ENCODE measurements at regions not wholly inside any gene's neighbourhood (a gene's known extent, or its start where the extent isn't known, plus 50 kb on each side); places are given as distances from the start of the nearest gene placed in this dataset.

- Histone ChIP-seq H3K4me3 (ENCODE audit: low read depth in 1 of 2, low read length in 2 of 2) (no peak overlapping the region), H3K27me3 (ENCODE audit: control insufficient read depth in 1 of 2, insufficient read depth in 2 of 2, low read length in 2 of 2) (peaks cover 2 to 6% of the 10 kb centered on the region in 2 donors), H3K4me1 (ENCODE audit: control insufficient read depth in 1 of 2, insufficient read depth in 2 of 2, low read length in 2 of 2) (no peaks in the 10 kb centered on the region), H3K36me3 (ENCODE audit: control insufficient read depth in 1 of 2, insufficient read depth in 2 of 2, low read length in 2 of 2) (no peaks in the 10 kb centered on the region), H3K9ac (ENCODE audit: low read depth in 1 of 2, low read length in 2 of 2) (no peak overlapping the region), H3K9me3 (ENCODE audit: control insufficient read depth in 1 of 2, low read length in 2 of 2) (no peaks in the 10 kb centered on the region), H3K27ac (ENCODE audit: low read depth, low read length) (no peak overlapping the region)
Observed at GRCh38 chr2:45190481-45190942, 181.3 kb upstream of the SIX2 start.

GRCh38 chr2:45184606-45185005, 175.4 kb upstream of the SIX2 start:
- Histone ChIP-seq H3K27ac (ENCODE audit: low read depth, low read length) (no peak overlapping the region), H3K9ac (ENCODE audit: low read depth in 1 of 2, low read length in 2 of 2) (no peak overlapping the region), H3K4me3 (ENCODE audit: low read depth in 1 of 2, low read length in 2 of 2) (no peak overlapping the region), H3K4me1 (ENCODE audit: control insufficient read depth in 1 of 2, insufficient read depth in 2 of 2, low read length in 2 of 2) (no peaks in the 10 kb centered on the region), H3K27me3 (ENCODE audit: control insufficient read depth in 1 of 2, insufficient read depth in 2 of 2, low read length in 2 of 2) (peaks cover 3 to 4% of the 10 kb centered on the region in 2 donors), H3K9me3 (ENCODE audit: control insufficient read depth in 1 of 2, low read length in 2 of 2) (no peaks in the 10 kb centered on the region), H3K36me3 (ENCODE audit: control insufficient read depth in 1 of 2, insufficient read depth in 2 of 2, low read length in 2 of 2) (no peaks in the 10 kb centered on the region)

- Histone ChIP-seq H3K9me3 (ENCODE audit: control insufficient read depth in 1 of 2, low read length in 2 of 2) (no peaks in the 10 kb centered on the region), H3K27me3 (ENCODE audit: control insufficient read depth in 1 of 2, insufficient read depth in 2 of 2, low read length in 2 of 2) (peaks cover 3 to 4% of the 10 kb centered on the region in 2 donors), H3K27ac (ENCODE audit: low read depth, low read length) (no peak overlapping the region), H3K4me1 (ENCODE audit: control insufficient read depth in 1 of 2, insufficient read depth in 2 of 2, low read length in 2 of 2) (no peaks in the 10 kb centered on the region), H3K9ac (ENCODE audit: low read depth in 1 of 2, low read length in 2 of 2) (no peak overlapping the region), H3K36me3 (ENCODE audit: control insufficient read depth in 1 of 2, insufficient read depth in 2 of 2, low read length in 2 of 2) (no peaks in the 10 kb centered on the region), H3K4me3 (ENCODE audit: low read depth in 1 of 2, low read length in 2 of 2) (no peak overlapping the region)
Observed at GRCh38 chr2:45182667-45183295, 173.5 kb upstream of the SIX2 start.

GRCh38 chr2:45180779-45181178, 171.5 kb upstream of the SIX2 start:
- no peak overlapping the region for H3K4me3 ChIP-seq (ENCODE audit: low read depth in 1 of 2, low read length in 2 of 2)
- H3K9me3 ChIP-seq (ENCODE audit: control insufficient read depth in 1 of 2, low read length in 2 of 2): no peaks in the 10 kb centered on the region
- H3K9ac ChIP-seq (ENCODE audit: low read depth in 1 of 2, low read length in 2 of 2): no peak overlapping the region
- no peaks in the 10 kb centered on the region for H3K4me1 ChIP-seq (ENCODE audit: control insufficient read depth in 1 of 2, insufficient read depth in 2 of 2, low read length in 2 of 2)
- H3K36me3 ChIP-seq (ENCODE audit: control insufficient read depth in 1 of 2, insufficient read depth in 2 of 2, low read length in 2 of 2): no peaks in the 10 kb centered on the region
- H3K27ac ChIP-seq (ENCODE audit: low read depth, low read length): no peak overlapping the region
- H3K27me3 ChIP-seq (ENCODE audit: control insufficient read depth in 1 of 2, insufficient read depth in 2 of 2, low read length in 2 of 2): peaks cover 4 to 7% of the 10 kb centered on the region in 2 donors

GRCh38 chr2:45180033-45180746, 170.9 kb upstream of the SIX2 start:
- Histone ChIP-seq H3K27me3 (ENCODE audit: control insufficient read depth in 1 of 2, insufficient read depth in 2 of 2, low read length in 2 of 2) (peaks cover 5 to 7% of the 10 kb centered on the region in 2 donors), H3K27ac (ENCODE audit: low read depth, low read length) (no peak overlapping the region), H3K4me1 (ENCODE audit: control insufficient read depth in 1 of 2, insufficient read depth in 2 of 2, low read length in 2 of 2) (no peaks in the 10 kb centered on the region), H3K36me3 (ENCODE audit: control insufficient read depth in 1 of 2, insufficient read depth in 2 of 2, low read length in 2 of 2) (no peaks in the 10 kb centered on the region), H3K4me3 (ENCODE audit: low read depth in 1 of 2, low read length in 2 of 2) (no peak overlapping the region), H3K9ac (ENCODE audit: low read depth in 1 of 2, low read length in 2 of 2) (no peak overlapping the region), H3K9me3 (ENCODE audit: control insufficient read depth in 1 of 2, low read length in 2 of 2) (no peaks in the 10 kb centered on the region)

- no peak overlapping the region for H3K27ac ChIP-seq (ENCODE audit: low read depth, low read length)
- no peak overlapping the region for H3K4me3 ChIP-seq (ENCODE audit: low read depth in 1 of 2, low read length in 2 of 2)
- no peaks in the 10 kb centered on the region for H3K9me3 ChIP-seq (ENCODE audit: control insufficient read depth in 1 of 2, low read length in 2 of 2)
- H3K9ac ChIP-seq (ENCODE audit: low read depth in 1 of 2, low read length in 2 of 2): no peak overlapping the region
- H3K36me3 ChIP-seq (ENCODE audit: control insufficient read depth in 1 of 2, insufficient read depth in 2 of 2, low read length in 2 of 2): no peaks in the 10 kb centered on the region
- H3K27me3 ChIP-seq (ENCODE audit: control insufficient read depth in 1 of 2, insufficient read depth in 2 of 2, low read length in 2 of 2): peaks cover 7 to 10% of the 10 kb centered on the region in 2 donors
- no peaks in the 10 kb centered on the region for H3K4me1 ChIP-seq (ENCODE audit: control insufficient read depth in 1 of 2, insufficient read depth in 2 of 2, low read length in 2 of 2)
Observed at GRCh38 chr2:45178854-45179253, 169.6 kb upstream of the SIX2 start.

- Histone ChIP-seq H3K4me1 (ENCODE audit: control insufficient read depth in 1 of 2, insufficient read depth in 2 of 2, low read length in 2 of 2) (no peaks in the 10 kb centered on the region), H3K36me3 (ENCODE audit: control insufficient read depth in 1 of 2, insufficient read depth in 2 of 2, low read length in 2 of 2) (no peaks in the 10 kb centered on the region), H3K9ac (ENCODE audit: low read depth in 1 of 2, low read length in 2 of 2) (no peak overlapping the region), H3K4me3 (ENCODE audit: low read depth in 1 of 2, low read length in 2 of 2) (no peak overlapping the region), H3K27me3 (ENCODE audit: control insufficient read depth in 1 of 2, insufficient read depth in 2 of 2, low read length in 2 of 2) (peaks cover 7 to 15% of the 10 kb centered on the region in 2 donors), H3K27ac (ENCODE audit: low read depth, low read length) (no peak overlapping the region), H3K9me3 (ENCODE audit: control insufficient read depth in 1 of 2, low read length in 2 of 2) (no peaks in the 10 kb centered on the region)
Observed at GRCh38 chr2:45178359-45178758, 169.1 kb upstream of the SIX2 start.

GRCh38 chr2:45177870-45178269, 168.6 kb upstream of the SIX2 start:
- Histone ChIP-seq H3K27ac (ENCODE audit: low read depth, low read length) (no peak overlapping the region), H3K9me3 (ENCODE audit: control insufficient read depth in 1 of 2, low read length in 2 of 2) (no peaks in the 10 kb centered on the region), H3K36me3 (ENCODE audit: control insufficient read depth in 1 of 2, insufficient read depth in 2 of 2, low read length in 2 of 2) (no peaks in the 10 kb centered on the region), H3K27me3 (ENCODE audit: control insufficient read depth in 1 of 2, insufficient read depth in 2 of 2, low read length in 2 of 2) (peaks cover 7 to 15% of the 10 kb centered on the region in 2 donors), H3K4me3 (ENCODE audit: low read depth in 1 of 2, low read length in 2 of 2) (no peak overlapping the region), H3K9ac (ENCODE audit: low read depth in 1 of 2, low read length in 2 of 2) (no peak overlapping the region), H3K4me1 (ENCODE audit: control insufficient read depth in 1 of 2, insufficient read depth in 2 of 2, low read length in 2 of 2) (no peaks in the 10 kb centered on the region)

GRCh38 chr2:45176390-45176789, 167.1 kb upstream of the SIX2 start:
- H3K9ac ChIP-seq (ENCODE audit: low read depth in 1 of 2, low read length in 2 of 2): no peak overlapping the region
- H3K27me3 ChIP-seq (ENCODE audit: control insufficient read depth in 1 of 2, insufficient read depth in 2 of 2, low read length in 2 of 2): peaks cover 15 to 21% of the 10 kb centered on the region in 2 donors
- H3K27ac ChIP-seq (ENCODE audit: low read depth, low read length): no peak overlapping the region
- H3K9me3 ChIP-seq (ENCODE audit: control insufficient read depth in 1 of 2, low read length in 2 of 2): no peaks in the 10 kb centered on the region
- no peak overlapping the region for H3K4me3 ChIP-seq (ENCODE audit: low read depth in 1 of 2, low read length in 2 of 2)
- H3K36me3 ChIP-seq (ENCODE audit: control insufficient read depth in 1 of 2, insufficient read depth in 2 of 2, low read length in 2 of 2): no peaks in the 10 kb centered on the region
- H3K4me1 ChIP-seq (ENCODE audit: control insufficient read depth in 1 of 2, insufficient read depth in 2 of 2, low read length in 2 of 2): no peaks in the 10 kb centered on the region

GRCh38 chr2:45173513-45173912, 164.3 kb upstream of the SIX2 start:
- Histone ChIP-seq H3K4me3 (ENCODE audit: low read depth in 1 of 2, low read length in 2 of 2) (no peak overlapping the region), H3K27me3 (ENCODE audit: control insufficient read depth in 1 of 2, insufficient read depth in 2 of 2, low read length in 2 of 2) (peaks cover 38 to 46% of the 10 kb centered on the region in 2 donors), H3K36me3 (ENCODE audit: control insufficient read depth in 1 of 2, insufficient read depth in 2 of 2, low read length in 2 of 2) (no peaks in the 10 kb centered on the region), H3K27ac (ENCODE audit: low read depth, low read length) (no peak overlapping the region), H3K9me3 (ENCODE audit: control insufficient read depth in 1 of 2, low read length in 2 of 2) (no peaks in the 10 kb centered on the region), H3K9ac (ENCODE audit: low read depth in 1 of 2, low read length in 2 of 2) (no peak overlapping the region), H3K4me1 (ENCODE audit: control insufficient read depth in 1 of 2, insufficient read depth in 2 of 2, low read length in 2 of 2) (peaks cover 3 to 4% of the 10 kb centered on the region in 2 donors)

Data from duodenal mucosa (tissue), 2 donors.